HG03066 (cell line): ENCODE measurements at regions not wholly inside any gene's neighbourhood (a gene's known extent, or its start where the extent isn't known, plus 50 kb on each side); places are given as distances from the start of the nearest gene placed in this dataset.

Experiments used
- ATAC-seq: cut with Tn5 transposase; IDR thresholded peaks from one replicate; pipeline ENCODE4 v1.9.1; 2021; ENCODE audit warnings: low read depth; ENCODE audit not compliant: unreplicated experiment

GRCh38 chr13:97133554-97133953, 88.6 kb upstream of the MBNL2 start:
- no peak for ATAC-seq

- no peak for ATAC-seq
Observed at GRCh38 chr13:97133955-97134354, 88.2 kb upstream of the MBNL2 start.

- ATAC-seq = no peak
Observed at GRCh38 chr13:97134364-97135095, 87.6 kb upstream of the MBNL2 start.

GRCh38 chr13:97135883-97136282, 86.2 kb upstream of the MBNL2 start:
- ATAC-seq = no peak

GRCh38 chr13:97136418-97136817, 85.7 kb upstream of the MBNL2 start:
- no peak for ATAC-seq

- no peak for ATAC-seq
Observed at GRCh38 chr13:97139691-97140090, 82.4 kb upstream of the MBNL2 start.

GRCh38 chr13:97140131-97140530, 82.0 kb upstream of the MBNL2 start:
- no peak for ATAC-seq

GRCh38 chr13:97140611-97141010, 81.5 kb upstream of the MBNL2 start:
- ATAC-seq = no peak

GRCh38 chr13:97141097-97141496, 81.0 kb upstream of the MBNL2 start:
- ATAC-seq = no peak

GRCh38 chr13:97141564-97142005, 80.5 kb upstream of the MBNL2 start:
- ATAC-seq = peak; percentile 89

GRCh38 chr13:97142452-97142851, 79.7 kb upstream of the MBNL2 start:
- no peak for ATAC-seq

- ATAC-seq = no peak
Observed at GRCh38 chr13:97145057-97145456, 77.1 kb upstream of the MBNL2 start.

- no peak for ATAC-seq
Observed at GRCh38 chr13:97148894-97149293, 73.2 kb upstream of the MBNL2 start.

GRCh38 chr13:97160421-97160820, 61.7 kb upstream of the MBNL2 start:
- no peak for ATAC-seq

GRCh38 chr13:97161582-97162231, 60.4 kb upstream of the MBNL2 start:
- ATAC-seq = no peak

GRCh38 chr13:97165502-97166425, 56.4 kb upstream of the MBNL2 start:
- no peak for ATAC-seq

GRCh38 chr13:97171136-97171535, 51.0 kb upstream of the MBNL2 start:
- no peak for ATAC-seq
